CD4-positive, alpha-beta memory T cell (primary cell): ENCODE measurements at regions not wholly inside any gene's neighbourhood (a gene's known extent, or its start where the extent isn't known, plus 50 kb on each side); places are given as distances from the start of the nearest gene placed in this dataset.
A peak's percentile ranks its signal among the peaks of the same experiment; 100 is the strongest.
"Not testable (repeated sequence)": the region's sequence is repeated elsewhere in the genome, so short reads cannot be mapped to it uniquely, and the experiment has no call there.

Experiments used
- CTCF ChIA-PET: fragments of 350-600 bp; sonication (Branson Sonifier 250); formaldehyde crosslinking; loops from one replicate; lab custom pipeline; 2021; ENCODE audit warnings: inconsistent platforms; ENCODE audit not compliant: partially characterized antibody; lab: Charles Lee
- POLR2A ChIA-PET: fragments of 350-600 bp; sonication (Branson Sonifier 250); formaldehyde crosslinking; loops from one replicate; lab custom pipeline; 2021; ENCODE audit not compliant: partially characterized antibody; lab: Charles Lee
- DNase-seq, 5 donors: peaks; one replicate each; pipeline versions ENCODE4 v3.0.0 to v3.0.0-alpha.2; 2020 to 2022; ENCODE audit warnings: mixed read lengths in 1 of 5
- H3K27ac ChIP-seq: one replicate; pipeline ENCODE4 v1.7.0; 2013; ENCODE audit warnings: low read depth, low read length
- H3K27me3 ChIP-seq: 2 replicates; pipeline ENCODE4 v1.7.0; 2013; ENCODE audit warnings: mild to moderate bottlenecking, low read length, moderate library complexity; ENCODE audit not compliant: insufficient read depth
- H3K36me3 ChIP-seq: 2 replicates; pipeline ENCODE4 v1.7.0; 2013; ENCODE audit warnings: mild to moderate bottlenecking, low read length, moderate library complexity; ENCODE audit not compliant: insufficient read depth
- H3K4me1 ChIP-seq: 2 replicates; pipeline ENCODE4 v1.7.0; 2013; ENCODE audit warnings: mild to moderate bottlenecking, low read length, moderate library complexity; ENCODE audit not compliant: insufficient read depth
- H3K4me3 ChIP-seq, 2 donors: one replicate each; pipeline ENCODE4 v1.7.0; 2013; ENCODE audit warnings: low read length in 2 of 2, mild to moderate bottlenecking in 1 of 2
- H3K9me3 ChIP-seq, 2 donors: one replicate each; pipeline ENCODE4 v1.7.0; 2013; ENCODE audit warnings: low read length in 2 of 2, control low read depth in 1 of 2; ENCODE audit not compliant: control insufficient read depth in 1 of 2
- H3K27ac Mint-ChIP-seq, 7 donors: one replicate each; pipeline ENCODE4 v1.8.0; 2020 to 2021; ENCODE audit warnings: mixed read lengths in 7 of 7, mild to moderate bottlenecking in 6 of 7, inconsistent platforms in 3 of 7, moderate library complexity in 3 of 7
- H3K27me3 Mint-ChIP-seq, 2 donors: one replicate each; pipeline ENCODE4 v1.8.0; 2020 to 2021; ENCODE audit warnings: mixed read lengths in 2 of 2
- H3K36me3 Mint-ChIP-seq, 2 donors: one replicate each; pipeline ENCODE4 v1.8.0; 2020 to 2021; ENCODE audit warnings: mixed read lengths in 2 of 2, inconsistent platforms in 1 of 2, mild to moderate bottlenecking in 1 of 2
- H3K4me1 Mint-ChIP-seq, 4 donors: one replicate each; pipeline ENCODE4 v1.8.0; 2020 to 2021; ENCODE audit warnings: mixed read lengths in 4 of 4, mild to moderate bottlenecking in 1 of 4
- H3K4me3 Mint-ChIP-seq, 8 donors: one replicate each; pipeline ENCODE4 v1.8.0; 2020 to 2021; ENCODE audit warnings: mixed read lengths in 8 of 8, mild to moderate bottlenecking in 7 of 8, moderate library complexity in 6 of 8, inconsistent platforms in 3 of 8
- H3K9me3 Mint-ChIP-seq, 8 donors: one replicate each; pipeline ENCODE4 v1.8.0; 2020 to 2021; ENCODE audit warnings: mixed read lengths in 8 of 8, mild to moderate bottlenecking in 5 of 8, inconsistent platforms in 3 of 8, moderate library complexity in 1 of 8
- intact Hi-C: fragments of 100-400 bp; cut with micrococcal nuclease; formaldehyde crosslinking; loops from one replicate; pipeline ENCODE4 v1.15.1; 2023

DNA sequence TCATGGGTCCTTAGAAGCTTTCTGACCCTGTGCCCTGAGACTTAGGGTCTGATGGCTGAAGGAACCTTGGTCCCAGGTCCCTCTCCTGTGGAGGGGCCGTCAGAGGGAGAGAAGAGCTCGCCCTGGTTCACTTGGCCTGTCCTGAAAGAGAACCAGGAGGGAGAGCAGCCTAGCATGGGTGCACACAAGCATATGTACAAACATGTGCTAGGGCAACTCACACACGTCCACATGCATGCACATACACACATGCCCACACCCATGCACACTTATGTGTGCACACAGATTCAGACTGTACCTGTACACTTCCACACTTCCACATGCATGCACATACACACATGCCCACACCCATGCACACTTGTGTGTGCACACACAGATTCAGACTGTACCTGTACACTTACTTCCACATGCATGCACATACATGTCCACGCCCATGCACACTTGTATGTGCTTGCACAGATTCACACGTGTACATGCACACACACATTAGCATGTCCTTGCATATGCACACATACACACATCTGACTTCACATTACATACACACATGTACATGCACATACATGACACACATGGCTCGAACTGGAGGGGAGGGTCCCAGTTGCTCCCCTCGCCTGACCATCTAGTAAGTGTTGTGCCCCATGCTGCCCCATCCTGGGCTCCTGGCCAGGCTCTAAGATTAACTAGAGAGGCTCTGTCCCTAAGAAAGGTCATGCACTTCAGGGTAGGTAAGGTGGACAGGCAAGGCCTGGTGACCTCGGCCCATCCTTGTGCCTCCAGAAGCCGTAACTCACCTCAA lies 122.0 kb downstream of the METRNL start:
- Histone ChIP-seq H3K4me3 (no peak overlapping the region), H3K9me3 (no peaks in the 10 kb centered on the region), H3K4me1 (peaks cover 32% of the 10 kb centered on the region), H3K27me3 (no peaks in the 10 kb centered on the region), H3K27ac (no peak overlapping the region), H3K36me3 (no peaks in the 10 kb centered on the region)
- Mint-ChIP-seq H3K4me1 (peaks cover 20 to 54% (median 33%) of the 10 kb centered on the region in 4 donors), H3K27me3 (no peaks in the 10 kb centered on the region), H3K9me3 (no peaks in the 10 kb centered on the region), H3K36me3 (no peaks in the 10 kb centered on the region), H3K27ac (peak overlapping the region in 6 of 7 donors; percentile 67 to 92 (median 90)), H3K4me3 (peak overlapping the region in 2 of 8 donors; percentile 11 to 94)
- DNase-seq = no peak
- intact Hi-C loops = no loop called here
- CTCF ChIA-PET = interaction anchor here (1.1 to 2.3 kb wide), 3 partner anchors 420 to 426 kb away, joined by 3 to 11 read pairs (median 3); no protein-coding TSS in a partner anchor
- POLR2A ChIA-PET = no interaction called here

DNA sequence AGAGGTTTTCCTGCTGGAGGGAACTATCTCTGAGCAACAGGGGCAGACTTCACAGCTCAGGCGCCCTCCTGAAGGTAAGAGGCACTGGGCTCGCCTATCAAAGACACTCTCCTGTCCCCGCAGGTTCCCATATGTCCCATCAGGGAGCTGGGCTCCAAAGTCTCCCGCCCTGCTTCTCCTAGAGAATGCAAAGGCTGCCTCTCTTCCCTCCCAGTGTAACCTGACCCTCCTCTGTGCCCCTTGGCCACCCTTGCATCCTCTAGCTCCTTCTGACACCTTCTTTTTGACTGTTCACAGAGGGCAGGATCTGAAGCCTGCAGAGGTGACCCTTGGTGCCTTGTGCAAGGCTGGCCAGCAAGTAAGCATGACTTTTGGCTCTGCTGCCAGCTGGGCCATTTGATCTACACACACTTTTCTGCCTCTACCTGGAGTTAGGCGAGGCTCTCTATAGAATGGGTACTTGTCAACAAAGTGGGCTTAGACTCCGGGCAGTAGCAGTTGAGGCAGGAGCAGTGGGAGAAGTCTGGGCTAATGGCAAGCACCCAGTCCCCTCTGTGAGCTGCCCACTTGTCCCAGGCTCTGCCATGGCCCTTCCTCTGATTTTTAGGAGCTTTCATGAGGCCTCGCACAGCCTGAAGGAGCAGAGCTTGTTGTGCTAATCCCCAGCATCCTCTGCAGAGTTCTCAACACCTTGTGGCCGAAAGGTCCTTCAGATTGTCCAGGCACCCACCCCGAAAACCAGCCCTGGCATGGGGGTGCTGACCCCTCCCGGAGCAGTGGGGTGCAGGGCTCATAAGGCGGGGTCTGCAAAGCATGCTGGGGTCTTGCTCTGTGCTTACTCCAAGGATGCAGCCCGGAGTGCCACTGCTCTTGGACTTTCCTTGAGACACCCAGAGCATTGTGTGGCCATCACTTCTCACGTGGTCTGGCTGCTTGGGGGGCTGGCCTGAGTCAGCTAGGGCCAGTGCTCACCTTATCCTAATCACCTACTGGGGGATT lies 122.9 kb downstream of the METRNL start:
- intact Hi-C loops = no loop called here
- DNase-seq = no peak
- POLR2A ChIA-PET = no interaction called here

DNA sequence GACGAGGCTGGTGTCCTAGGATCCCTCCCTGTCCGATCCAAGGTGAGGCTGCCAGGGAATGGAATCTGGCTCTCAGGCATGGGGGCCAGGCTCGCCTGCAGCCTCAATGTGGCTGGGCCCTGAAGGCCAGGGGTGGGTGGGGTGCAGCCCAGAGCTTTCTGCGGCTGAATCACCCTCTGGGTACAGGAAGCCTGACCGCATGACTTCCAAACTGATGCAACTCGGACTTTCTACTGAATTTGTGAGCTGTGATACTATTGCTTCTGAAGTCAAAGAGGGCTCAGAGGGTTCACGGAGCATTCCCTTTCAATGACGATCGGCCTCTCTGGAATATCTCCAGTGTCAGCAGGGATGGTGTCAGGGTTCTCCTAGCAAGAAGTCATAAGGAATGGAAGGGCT lies 123.7 kb downstream of the METRNL start:
- H3K27me3 Mint-ChIP-seq = no peaks in the 10 kb centered on the region
- Histone ChIP-seq H3K4me1 (peaks cover 32% of the 10 kb centered on the region), H3K27me3 (no peaks in the 10 kb centered on the region), H3K9me3 (no peaks in the 10 kb centered on the region), H3K4me3 (no peak overlapping the region), H3K36me3 (no peaks in the 10 kb centered on the region), H3K27ac (no peak overlapping the region)
- intact Hi-C loops = no loop called here
- H3K4me1 Mint-ChIP-seq = peaks cover 20 to 54% (median 33%) of the 10 kb centered on the region in 4 donors
- no peaks in the 10 kb centered on the region for H3K9me3 Mint-ChIP-seq
- ChIA-PET POLR2A (no interaction called here), CTCF (interaction anchor here (1.3 to 1.5 kb wide), 2 partner anchors 421 to 422 kb away, joined by 3 to 6 read pairs; no protein-coding TSS in a partner anchor)
- no peak overlapping the region for H3K4me3 Mint-ChIP-seq
- peak overlapping the region in 3 of 7 donors; percentile 37 to 78 (median 47) for H3K27ac Mint-ChIP-seq
- no peaks in the 10 kb centered on the region for H3K36me3 Mint-ChIP-seq
- no peak for DNase-seq

More for the DNA sequence above, 122.9 kb downstream of the METRNL start:
- Histone ChIP-seq H3K4me1 (peaks cover 32% of the 10 kb centered on the region), H3K27ac (no peak overlapping the region), H3K4me3 (no peak overlapping the region), H3K27me3 (no peaks in the 10 kb centered on the region), H3K9me3 (no peaks in the 10 kb centered on the region), H3K36me3 (no peaks in the 10 kb centered on the region)
- H3K27me3 Mint-ChIP-seq = no peaks in the 10 kb centered on the region
- H3K9me3 Mint-ChIP-seq = no peaks in the 10 kb centered on the region
- peaks cover 20 to 54% (median 33%) of the 10 kb centered on the region in 4 donors for H3K4me1 Mint-ChIP-seq
- CTCF ChIA-PET = interaction anchor here (0.8 to 1.3 kb wide), 3 partner anchors 420 to 427 kb away, joined by 3 read pairs; no protein-coding TSS in a partner anchor
- peak overlapping the region; percentile 13 to 78 (median 52) for H3K27ac Mint-ChIP-seq
- H3K36me3 Mint-ChIP-seq = no peaks in the 10 kb centered on the region
- H3K4me3 Mint-ChIP-seq = peak overlapping the region in 1 of 8 donors; percentile 94

DNA sequence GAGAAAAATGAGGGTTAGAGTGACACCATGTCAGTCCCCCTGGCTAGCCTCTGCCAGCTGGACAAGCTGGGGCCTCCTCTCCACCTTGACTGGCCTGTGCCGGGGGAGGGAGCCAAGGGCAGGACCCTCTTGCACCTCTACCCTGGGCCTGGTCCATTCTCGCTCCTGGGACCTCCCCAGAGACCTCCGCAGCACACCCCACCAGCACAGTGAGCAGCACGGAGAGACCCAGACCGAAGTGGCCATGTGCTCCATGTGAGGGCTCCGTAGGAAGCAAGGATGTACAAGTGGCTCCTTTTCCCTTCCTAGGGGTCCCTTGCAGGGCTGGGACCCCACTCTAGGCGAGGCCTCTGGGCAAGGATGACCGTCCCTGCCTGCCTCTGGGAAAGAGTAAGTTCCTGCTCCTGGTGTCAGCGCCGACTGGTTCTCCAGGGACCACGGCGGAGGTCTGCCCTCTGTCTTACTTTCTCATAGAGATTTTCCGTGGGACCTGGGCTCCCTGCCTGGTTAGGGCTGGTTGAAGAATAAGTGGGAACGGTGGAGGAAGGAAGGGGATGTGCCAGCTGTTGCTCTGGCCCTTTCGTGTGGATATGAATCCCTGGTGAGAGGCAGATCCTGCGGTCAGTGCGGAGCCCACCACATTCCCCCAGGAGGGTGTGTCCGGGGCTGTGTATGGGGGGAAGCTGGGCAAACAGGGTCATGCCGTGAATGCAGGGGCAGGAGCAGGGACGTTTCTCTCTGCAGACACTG lies 124.2 kb downstream of the METRNL start:
- peaks cover 20 to 54% (median 30%) of the 10 kb centered on the region in 4 donors for H3K4me1 Mint-ChIP-seq
- H3K27me3 Mint-ChIP-seq = no peaks in the 10 kb centered on the region
- Histone ChIP-seq H3K36me3 (no peaks in the 10 kb centered on the region), H3K4me3 (no peak overlapping the region), H3K9me3 (no peaks in the 10 kb centered on the region), H3K4me1 (peaks cover 27% of the 10 kb centered on the region), H3K27me3 (no peaks in the 10 kb centered on the region), H3K27ac (no peak overlapping the region)
- POLR2A ChIA-PET = no interaction called here
- no peaks in the 10 kb centered on the region for H3K9me3 Mint-ChIP-seq
- H3K4me3 Mint-ChIP-seq = peak overlapping the region in 1 of 8 donors; percentile 36
- peak overlapping the region; percentile 33 to 78 (median 58) for H3K27ac Mint-ChIP-seq
- CTCF ChIA-PET = interaction anchor here (0.6 to 1.5 kb wide), 3 partner anchors 240 to 422 kb away, joined by 3 to 6 read pairs (median 3); no protein-coding TSS in a partner anchor
- DNase-seq = no peak
- intact Hi-C loops = no loop called here
- H3K36me3 Mint-ChIP-seq = no peaks in the 10 kb centered on the region

DNA sequence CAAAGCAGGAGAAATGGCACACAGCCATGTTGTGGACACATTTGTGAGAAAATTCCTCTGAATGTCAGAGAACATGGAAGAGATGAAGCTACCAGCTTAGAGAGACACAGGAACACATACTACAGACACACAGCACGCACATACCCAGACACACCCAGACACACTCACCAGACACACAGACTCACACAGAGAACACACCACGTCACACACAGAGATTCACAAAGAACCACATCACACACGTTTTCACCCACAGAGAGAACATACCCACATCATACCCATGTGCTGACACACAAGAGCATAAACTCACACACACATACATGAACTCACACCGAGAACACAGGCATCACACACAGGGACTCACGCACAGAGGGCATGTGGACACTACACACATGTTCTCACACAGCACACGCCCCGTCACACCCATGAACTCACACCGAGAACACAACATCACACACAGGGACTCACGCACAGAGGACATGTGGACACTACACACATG lies 124.9 kb downstream of the METRNL start:
- Mint-ChIP-seq H3K36me3 (no peaks in the 10 kb centered on the region), H3K27ac (peak overlapping the region; percentile 33 to 78 (median 61)), H3K9me3 (no peaks in the 10 kb centered on the region), H3K27me3 (no peaks in the 10 kb centered on the region), H3K4me3 (peak overlapping the region in 1 of 8 donors; percentile 36), H3K4me1 (peaks cover 20 to 49% (median 26%) of the 10 kb centered on the region in 4 donors)
- intact Hi-C loops = no loop called here
- H3K36me3 ChIP-seq = no peaks in the 10 kb centered on the region
- ChIA-PET POLR2A (no interaction called here), CTCF (interaction anchor here (0.6 to 1.5 kb wide), 3 partner anchors 240 to 423 kb away, joined by 3 to 6 read pairs (median 3); no protein-coding TSS in a partner anchor)
- H3K27me3 ChIP-seq = no peaks in the 10 kb centered on the region
- no peak overlapping the region for H3K27ac ChIP-seq
- H3K4me3 ChIP-seq = no peak overlapping the region
- no peaks in the 10 kb centered on the region for H3K9me3 ChIP-seq
- H3K4me1 ChIP-seq = peaks cover 20% of the 10 kb centered on the region
- no peak for DNase-seq

DNA sequence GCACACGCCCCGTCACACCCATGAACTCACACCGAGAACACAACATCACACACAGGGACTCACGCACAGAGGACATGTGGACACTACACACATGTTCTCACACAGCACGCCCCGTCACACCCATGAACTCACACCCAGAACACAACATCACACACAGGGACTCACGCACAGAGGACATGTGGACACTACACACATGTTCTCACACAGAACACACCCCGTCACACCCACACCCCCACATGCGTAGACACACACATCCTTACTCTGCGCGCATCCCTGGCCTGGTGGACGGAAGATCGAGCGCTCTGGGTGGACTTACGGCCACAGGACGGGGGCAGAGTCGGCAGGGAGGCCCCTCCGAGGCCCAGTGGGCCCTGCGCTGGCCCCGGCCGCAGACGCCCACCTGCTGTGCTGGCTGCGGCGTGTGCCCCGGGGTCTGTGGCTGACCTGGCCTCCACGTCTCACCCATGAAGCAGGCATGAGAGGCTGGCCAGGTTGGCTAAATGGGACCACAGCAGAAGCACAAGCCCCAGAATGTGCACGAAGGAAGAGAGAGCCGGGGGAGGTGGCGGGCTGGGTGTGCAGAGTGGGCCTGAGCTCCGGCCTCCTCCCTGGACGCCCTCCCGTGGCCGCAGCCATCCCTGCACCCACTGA lies 125.5 kb downstream of the METRNL start:
- DNase-seq, intact Hi-C loops, H3K4me3 Mint-ChIP-seq, H3K36me3 Mint-ChIP-seq, H3K4me3 ChIP-seq, H3K9me3 Mint-ChIP-seq, H3K27me3 ChIP-seq, H3K9me3 ChIP-seq, H3K27me3 Mint-ChIP-seq, POLR2A ChIA-PET, H3K27ac ChIP-seq, H3K36me3 ChIP-seq: not testable (repeated sequence)
- CTCF ChIA-PET = interaction anchor here (0.6 to 1.5 kb wide), 3 partner anchors 241 to 424 kb away, joined by 3 to 6 read pairs (median 3); no protein-coding TSS in a partner anchor
- Mint-ChIP-seq H3K27ac (peak overlapping the region in 2 of 7 donors; percentile 42 to 78), H3K4me1 (peaks cover 15 to 43% (median 21%) of the 10 kb centered on the region in 4 donors)
- H3K4me1 ChIP-seq = peaks cover 14% of the 10 kb centered on the region
